ENCODE measurements at regions not wholly inside any gene's neighbourhood (a gene's known extent, or its start where the extent isn't known, plus 50 kb on each side); places are given as distances from the start of the nearest gene placed in this dataset.

DNA sequence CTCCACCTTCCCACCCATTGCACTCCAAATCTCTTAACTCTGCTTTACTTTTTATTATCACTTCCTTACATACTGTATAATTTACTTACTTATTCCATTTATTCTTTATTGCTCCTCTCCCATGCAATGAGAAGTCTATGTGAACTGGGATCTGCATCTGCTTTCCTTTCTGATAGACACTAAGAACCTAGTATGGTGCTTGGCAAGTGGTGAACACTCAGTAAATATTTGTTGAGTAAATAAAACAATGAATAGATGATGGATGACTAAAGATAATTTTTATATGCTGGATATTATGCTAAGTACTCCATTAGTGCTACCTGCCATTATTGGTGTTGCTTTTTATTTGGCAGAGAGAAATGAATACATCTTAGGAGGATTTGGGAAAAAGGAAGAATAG, 151.0 kb downstream of the TPH2 start:
- TF ChIP-seq EZH2 (IDR thresholded peaks at IDR 0.05; ENCODE audit: low read length, missing control alignments), result no peak
- no peaks in the 10 kb centered on the region for H3K9me3 ChIP-seq (ENCODE audit: control insufficient read depth, insufficient read depth, low read depth, low read length)
- H3K9ac ChIP-seq (ENCODE audit: insufficient read depth, low read length), result no peak overlapping the region
- H2AFZ ChIP-seq (ENCODE audit: low read length), result no peak overlapping the region
- H4K20me1 ChIP-seq (ENCODE audit: control insufficient read depth, extremely low read depth, insufficient read depth, low read length), result no peaks in the 10 kb centered on the region
- H3K4me3 ChIP-seq (replicated peaks in 1 of 4; ENCODE audit: control extremely low read depth in 1 of 4, insufficient read depth in 1 of 4, low read depth in 3 of 4, low read length in 4 of 4), result no peak overlapping the region
- no peak overlapping the region for H3K27ac ChIP-seq (ENCODE audit: insufficient read depth, low read length)
- H3K36me3 ChIP-seq (ENCODE audit: control insufficient read depth, insufficient read depth, low read length), result no peaks in the 10 kb centered on the region
- H3K4me2 ChIP-seq (ENCODE audit: extremely low read depth, insufficient read depth, low read length), result no peak overlapping the region
- no peak for DNase-seq (ENCODE audit: low read depth in 2 of 2)
- H3K79me2 ChIP-seq (ENCODE audit: control insufficient read depth, insufficient read depth, low read length), result no peaks in the 10 kb centered on the region
- no peaks in the 10 kb centered on the region for H3K27me3 ChIP-seq (ENCODE audit: control insufficient read depth, insufficient read depth, low read length)
- no peaks in the 10 kb centered on the region for H3K4me1 ChIP-seq (ENCODE audit: control insufficient read depth, extremely low read depth, insufficient read depth, low read length)

DNA sequence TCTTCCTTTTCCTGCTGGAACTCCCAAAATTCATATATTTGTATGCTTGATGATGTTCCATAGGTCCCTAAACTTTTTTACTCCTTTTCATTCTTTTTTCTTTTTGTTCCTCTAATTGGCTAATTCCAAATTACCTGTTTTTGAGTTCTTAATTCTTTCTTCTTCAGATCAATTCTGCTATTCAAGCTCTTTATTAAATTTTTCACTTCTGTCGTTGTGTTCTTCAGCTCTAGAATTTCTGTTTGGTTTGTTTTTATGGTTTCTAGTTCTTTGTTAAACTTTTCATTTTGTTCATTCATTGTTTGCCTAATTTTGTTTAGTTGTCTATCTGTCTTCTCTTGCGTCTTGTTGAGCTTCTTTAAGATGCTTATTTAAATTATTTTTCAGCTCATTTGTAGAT, 154.8 kb downstream of the TPH2 start:
- Histone ChIP-seq H3K36me3 (ENCODE audit: control insufficient read depth, insufficient read depth, low read length) (no peaks in the 10 kb centered on the region), H3K4me1 (ENCODE audit: control insufficient read depth, extremely low read depth, insufficient read depth, low read length) (no peaks in the 10 kb centered on the region), H3K27me3 (ENCODE audit: control insufficient read depth, insufficient read depth, low read length) (no peaks in the 10 kb centered on the region), H3K27ac (ENCODE audit: insufficient read depth, low read length) (no peak overlapping the region), H2AFZ (ENCODE audit: low read length) (no peak overlapping the region), H3K9me3 (ENCODE audit: control insufficient read depth, insufficient read depth, low read depth, low read length) (no peaks in the 10 kb centered on the region), H3K4me3 (replicated peaks in 1 of 4; ENCODE audit: control extremely low read depth in 1 of 4, insufficient read depth in 1 of 4, low read depth in 3 of 4, low read length in 4 of 4) (no peak overlapping the region), H3K4me2 (ENCODE audit: extremely low read depth, insufficient read depth, low read length) (no peak overlapping the region), H4K20me1 (ENCODE audit: control insufficient read depth, extremely low read depth, insufficient read depth, low read length) (no peaks in the 10 kb centered on the region), H3K9ac (ENCODE audit: insufficient read depth, low read length) (no peak overlapping the region), H3K79me2 (ENCODE audit: control insufficient read depth, insufficient read depth, low read length) (no peaks in the 10 kb centered on the region)
- DNase-seq (ENCODE audit: low read depth in 2 of 2), result no peak
- TF ChIP-seq EZH2 (IDR thresholded peaks at IDR 0.05; ENCODE audit: low read length, missing control alignments), result no peak
- TF ChIP-seq, protein P1, sequence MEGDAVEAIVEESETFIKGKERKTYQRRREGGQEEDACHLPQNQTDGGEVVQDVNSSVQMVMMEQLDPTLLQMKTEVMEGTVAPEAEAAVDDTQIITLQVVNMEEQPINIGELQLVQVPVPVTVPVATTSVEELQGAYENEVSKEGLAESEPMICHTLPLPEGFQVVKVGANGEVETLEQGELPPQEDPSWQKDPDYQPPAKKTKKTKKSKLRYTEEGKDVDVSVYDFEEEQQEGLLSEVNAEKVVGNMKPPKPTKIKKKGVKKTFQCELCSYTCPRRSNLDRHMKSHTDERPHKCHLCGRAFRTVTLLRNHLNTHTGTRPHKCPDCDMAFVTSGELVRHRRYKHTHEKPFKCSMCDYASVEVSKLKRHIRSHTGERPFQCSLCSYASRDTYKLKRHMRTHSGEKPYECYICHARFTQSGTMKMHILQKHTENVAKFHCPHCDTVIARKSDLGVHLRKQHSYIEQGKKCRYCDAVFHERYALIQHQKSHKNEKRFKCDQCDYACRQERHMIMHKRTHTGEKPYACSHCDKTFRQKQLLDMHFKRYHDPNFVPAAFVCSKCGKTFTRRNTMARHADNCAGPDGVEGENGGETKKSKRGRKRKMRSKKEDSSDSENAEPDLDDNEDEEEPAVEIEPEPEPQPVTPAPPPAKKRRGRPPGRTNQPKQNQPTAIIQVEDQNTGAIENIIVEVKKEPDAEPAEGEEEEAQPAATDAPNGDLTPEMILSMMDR (conservative IDR thresholded peaks at IDR 0.05 in 1 of 2, IDR thresholded peaks at IDR 0.05 in 1 of 2; ENCODE audit: low read depth in 1 of 2, low read length in 2 of 2), result no peak

DNA sequence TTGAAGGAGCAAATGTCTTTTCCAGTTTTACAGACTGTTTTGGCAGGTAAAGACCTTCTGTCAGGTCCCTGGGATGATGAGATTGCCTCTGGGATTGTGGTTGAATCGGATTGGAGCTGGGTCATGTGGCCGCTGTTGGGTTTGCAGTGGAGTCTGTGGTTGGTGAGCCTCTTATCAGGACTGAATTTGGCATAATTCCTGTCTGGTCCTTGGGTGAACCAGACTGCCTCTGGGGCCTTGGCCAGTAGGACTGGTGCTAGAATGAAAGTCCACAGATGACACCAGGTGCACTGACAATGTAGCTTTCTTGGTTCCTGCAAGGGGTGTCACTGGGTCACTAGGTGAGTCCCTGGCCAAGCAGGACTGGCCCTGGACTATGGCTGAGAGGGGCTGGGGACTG, 155.3 kb downstream of the TPH2 start:
- no peak for DNase-seq (ENCODE audit: low read depth in 2 of 2)
- H3K79me2 ChIP-seq (ENCODE audit: control insufficient read depth, insufficient read depth, low read length), result no peaks in the 10 kb centered on the region
- H2AFZ ChIP-seq (ENCODE audit: low read length), result no peak overlapping the region
- no peaks in the 10 kb centered on the region for H3K4me1 ChIP-seq (ENCODE audit: control insufficient read depth, extremely low read depth, insufficient read depth, low read length)
- no peak overlapping the region for H3K4me3 ChIP-seq (replicated peaks in 1 of 4; ENCODE audit: control extremely low read depth in 1 of 4, insufficient read depth in 1 of 4, low read depth in 3 of 4, low read length in 4 of 4)
- no peak overlapping the region for H3K9ac ChIP-seq (ENCODE audit: insufficient read depth, low read length)
- no peaks in the 10 kb centered on the region for H4K20me1 ChIP-seq (ENCODE audit: control insufficient read depth, extremely low read depth, insufficient read depth, low read length)
- TF ChIP-seq EZH2 (IDR thresholded peaks at IDR 0.05; ENCODE audit: low read length, missing control alignments), result no peak
- TF ChIP-seq, protein P1 (conservative IDR thresholded peaks at IDR 0.05 in 1 of 2, IDR thresholded peaks at IDR 0.05 in 1 of 2; ENCODE audit: low read depth in 1 of 2, low read length in 2 of 2), result no peak
- H3K36me3 ChIP-seq (ENCODE audit: control insufficient read depth, insufficient read depth, low read length), result no peaks in the 10 kb centered on the region
- no peaks in the 10 kb centered on the region for H3K9me3 ChIP-seq (ENCODE audit: control insufficient read depth, insufficient read depth, low read depth, low read length)
- no peak overlapping the region for H3K27ac ChIP-seq (ENCODE audit: insufficient read depth, low read length)
- H3K4me2 ChIP-seq (ENCODE audit: extremely low read depth, insufficient read depth, low read length), result no peak overlapping the region
- no peaks in the 10 kb centered on the region for H3K27me3 ChIP-seq (ENCODE audit: control insufficient read depth, insufficient read depth, low read length)

Measured in fibroblast of lung (primary cell).